HEK293T (cell line): ENCODE measurements at regions not wholly inside any gene's neighbourhood (a gene's known extent, or its start where the extent isn't known, plus 50 kb on each side); places are given as distances from the start of the nearest gene placed in this dataset.

ENCODE experiments used
- BHLHE40 ChIP-seq: fragments of 450-650 bp; IDR thresholded peaks from 2 replicates; pipeline ENCODE4 v1.6.1; 2016; ENCODE audit warnings: mild to moderate bottlenecking, moderate library complexity, borderline replicate concordance
- ELF4 ChIP-seq: fragments of 450-650 bp; IDR thresholded peaks from 2 replicates; pipeline ENCODE4 v1.6.1; 2017; ENCODE audit warnings: antibody characterized with exemption
- FOXA1 ChIP-seq: fragments of 450-650 bp; IDR thresholded peaks from 2 replicates; pipeline ENCODE4 v1.6.1; 2016; ENCODE audit warnings: mild to moderate bottlenecking
- FOXM1 ChIP-seq: fragments of 450-650 bp; IDR thresholded peaks from 2 replicates; pipeline ENCODE4 v1.6.1; 2017; ENCODE audit warnings: mild to moderate bottlenecking, borderline replicate concordance
- HDGF ChIP-seq: fragments of 450-650 bp; IDR thresholded peaks from 2 replicates; pipeline ENCODE4 v1.6.1; 2017; ENCODE audit warnings: antibody characterized with exemption, borderline replicate concordance
- NFRKB ChIP-seq: fragments of 450-650 bp; IDR thresholded peaks from 2 replicates; pipeline ENCODE4 v1.6.1; 2016; ENCODE audit warnings: mild to moderate bottlenecking, moderate library complexity
- PKNOX1 ChIP-seq: fragments of 450-650 bp; IDR thresholded peaks from 2 replicates; pipeline ENCODE4 v1.6.1; 2016
- SP1 ChIP-seq: fragments of 450-650 bp; IDR thresholded peaks from 2 replicates; pipeline ENCODE4 v1.6.1; 2017
- SUZ12 ChIP-seq: fragments of 450-650 bp; IDR thresholded peaks from 2 replicates; pipeline ENCODE4 v1.6.1; 2016; ENCODE audit warnings: mild to moderate bottlenecking

- TF ChIP-seq FOXM1, result no peak
- no peak for TF ChIP-seq HDGF
- no peak for TF ChIP-seq BHLHE40
- no peak for TF ChIP-seq FOXA1
- no peak for TF ChIP-seq SUZ12
- TF ChIP-seq ELF4, result no peak
- no peak for TF ChIP-seq PKNOX1
- no peak for TF ChIP-seq SP1
- TF ChIP-seq NFRKB, result no peak
Measured at GRCh38 chr4:121454251-121454979, 73.6 kb upstream of the QRFPR start.
